Pancreas (tissue), 10 donors: ENCODE measurements at regions not wholly inside any gene's neighbourhood (a gene's known extent, or its start where the extent isn't known, plus 50 kb on each side); places are given as distances from the start of the nearest gene placed in this dataset.
A peak's percentile ranks its signal among the peaks of the same experiment; 100 is the strongest.

Experiments
- ATAC-seq, 4 donors: fragments of 200-7000 bp; cut with Tn5 transposase; one replicate each; pipeline versions ENCODE4 v1.8.0 to v1.9.1; 2020; ENCODE audit warnings: mild to moderate bottlenecking in 4 of 4, moderate library complexity in 4 of 4
- DNase-seq, 6 donors: peaks; one replicate each; pipeline ENCODE4 v3.0.0-alpha.2; 2020
- FAIRE-seq: peaks from 2 replicates; lab custom pipeline; 2012; peaks lifted over from hg19 to GRCh38; lab: Jason Lieb, UNC
- H3K27ac ChIP-seq, 4 donors: fragments of 200-600 bp; sonication (generic); 1 replicate in 3 of 4; 2 replicates in 1 of 4; pipeline versions ENCODE4 v1.5.0 to v1.8.0; 2020
- H3K27me3 ChIP-seq, 4 donors: fragments of 200-600 bp; one replicate each; pipeline ENCODE4 v1.8.0; 2021
- H3K36me3 ChIP-seq, 3 donors: fragments of 200-600 bp; sonication (generic) in 1 of 3; one replicate each; pipeline versions ENCODE4 v1.5.0 to v1.8.0; 2020 to 2021
- H3K4me1 ChIP-seq, 3 donors: fragments of 200-600 bp; one replicate each; pipeline ENCODE4 v1.8.0; 2021
- H3K4me3 ChIP-seq, 4 donors: fragments of 200-600 bp; sonication (generic) in 2 of 4; one replicate each; pipeline versions ENCODE4 v1.5.0 to v1.8.0; 2020 to 2021
- H3K9me3 ChIP-seq, 4 donors: fragments of 200-600 bp; one replicate each; pipeline ENCODE4 v1.8.0; 2021
- CTCF ChIP-seq, 4 donors: fragments of 200-600 bp; sonication (generic) in 3 of 4; IDR thresholded peaks; one replicate each; pipeline versions ENCODE4 v1.5.0 to v1.8.0; 2021; ENCODE audit warnings: antibody characterized with exemption in 4 of 4
- WGBS, 2 donors: extraction: QIAGEN DNeasy Blood & Tissue Kit; methylation state at CpG; one replicate each; pipeline ENCODE4 v1.1.7; 2013; 5-methylcytosine and 5-hydroxymethylcytosine counted together
- intact Hi-C, 3 donors: fragments of 100-400 bp; cut with DNase I; formaldehyde crosslinking; loops; one replicate each; pipeline versions ENCODE4 v1.11.1 to v1.14.2; 2022
- donor health status: healthy with polysubstance abuse.
- donor health status: DM: no; HTN: no; CAD: no; lungs with moderate emphysema.
- donor health status: DM: no; HTN: no; CAD: no.
- donor health status: control.
- donor health status: control.
- donor health status: Bipolar disorder and iron deficiency.
- donor health status: DM: yes; HTN: yes; CAD: no.
- donor health status: DM: no; HTN: no; CAD: no.
- donor health status: DM: no; HTN: no; CAD: no.
- donor health status: DM: yes; HTN: yes; CAD: no.

- H3K36me3 ChIP-seq, result no peaks in the 10 kb centered on the region
- no peaks in the 10 kb centered on the region for H3K27me3 ChIP-seq
- ATAC-seq (no peak), FAIRE-seq (no peak), DNase-seq (peak in 3 of 6 donors; percentile 14 to 65 (median 51))
- 94 to 97% methylated on average over 33 of the region's 33 CpGs for WGBS, 2 donors
- no peaks in the 10 kb centered on the region for H3K9me3 ChIP-seq
- H3K4me3 ChIP-seq, result no peak overlapping the region
- H3K27ac ChIP-seq, result no peak overlapping the region
- intact Hi-C loops, result no loop called here
- no peaks in the 10 kb centered on the region for H3K4me1 ChIP-seq
- TF ChIP-seq CTCF (IDR thresholded peaks at IDR 0.05), result no peak
Observed at GRCh38 chr11:23405350-23405937, 545.2 kb upstream of the CCDC179 start.

GRCh38 chr11:23406131-23406819 lies 546.0 kb upstream of the CCDC179 start:
- H3K4me1 ChIP-seq, result no peaks in the 10 kb centered on the region
- H3K27me3 ChIP-seq, result no peaks in the 10 kb centered on the region
- H3K9me3 ChIP-seq, result no peaks in the 10 kb centered on the region
- no peak for TF ChIP-seq CTCF (IDR thresholded peaks at IDR 0.05)
- no peak overlapping the region for H3K27ac ChIP-seq
- FAIRE-seq (no peak), DNase-seq (peak in 3 of 6 donors; percentile 6 to 45 (median 7)), ATAC-seq (no peak)
- no peak overlapping the region for H3K4me3 ChIP-seq
- 88 to 95% methylated on average over 22 to 23 of the region's 23 CpGs for WGBS, 2 donors
- H3K36me3 ChIP-seq, result no peaks in the 10 kb centered on the region
- intact Hi-C loops, result no loop called here

GRCh38 chr11:23413057-23413456 lies 552.8 kb upstream of the CCDC179 start:
- no peak overlapping the region for H3K27ac ChIP-seq
- 74 to 88% methylated on average over 1 of the region's 1 CpG for WGBS, 2 donors
- no peaks in the 10 kb centered on the region for H3K27me3 ChIP-seq
- no peaks in the 10 kb centered on the region for H3K4me1 ChIP-seq
- no peak for TF ChIP-seq CTCF (IDR thresholded peaks at IDR 0.05)
- DNase-seq (no peak), FAIRE-seq (no peak), ATAC-seq (no peak)
- H3K9me3 ChIP-seq, result no peaks in the 10 kb centered on the region
- no peaks in the 10 kb centered on the region for H3K36me3 ChIP-seq
- intact Hi-C loops, result no loop called here
- H3K4me3 ChIP-seq, result no peak overlapping the region

GRCh38 chr11:23423104-23423503 lies 562.8 kb upstream of the CCDC179 start:
- no peaks in the 10 kb centered on the region for H3K36me3 ChIP-seq
- TF ChIP-seq CTCF (IDR thresholded peaks at IDR 0.05), result no peak
- no peaks in the 10 kb centered on the region for H3K4me1 ChIP-seq
- no peak for DNase-seq
- H3K27me3 ChIP-seq, result no peaks in the 10 kb centered on the region
- no peak for ATAC-seq
- no peak for FAIRE-seq
- WGBS, 2 donors, result 86 to 91% methylated on average over 4 of the region's 4 CpGs
- H3K9me3 ChIP-seq, result no peaks in the 10 kb centered on the region
- no peak overlapping the region for H3K27ac ChIP-seq
- intact Hi-C loops, result no loop called here
- H3K4me3 ChIP-seq, result no peak overlapping the region

GRCh38 chr11:23423656-23424055 lies 563.4 kb upstream of the CCDC179 start:
- ATAC-seq (no peak), DNase-seq (no peak), FAIRE-seq (no peak)
- Histone ChIP-seq H3K4me3 (no peak overlapping the region), H3K36me3 (no peaks in the 10 kb centered on the region), H3K4me1 (no peaks in the 10 kb centered on the region), H3K9me3 (no peaks in the 10 kb centered on the region), H3K27ac (no peak overlapping the region), H3K27me3 (no peaks in the 10 kb centered on the region)
- no peak for TF ChIP-seq CTCF (IDR thresholded peaks at IDR 0.05)
- 84 to 89% methylated on average over 3 of the region's 3 CpGs for WGBS, 2 donors
- intact Hi-C loops, result no loop called here
